ENCODE measurements at regions not wholly inside any gene's neighbourhood (a gene's known extent, or its start where the extent isn't known, plus 50 kb on each side); places are given as distances from the start of the nearest gene placed in this dataset.

GRCh38 chr21:23817337-23817736 is 1789.9 kb downstream of the MRPL39 start:
- TF ChIP-seq EZH2 (IDR thresholded peaks at IDR 0.05) (no peak), POLR2AphosphoS5 (IDR thresholded peaks at IDR 0.05; ENCODE audit: borderline replicate concordance, low read depth, low read length) (no peak), FOXP2 (optimal IDR thresholded peaks at IDR 0.05; ENCODE audit: control extremely low read depth, extremely low read length, insufficient read depth) (no peak)

Measured in SK-N-MC (cell line).